Epithelial cell of prostate (primary cell): ENCODE measurements at regions not wholly inside any gene's neighbourhood (a gene's known extent, or its start where the extent isn't known, plus 50 kb on each side); places are given as distances from the start of the nearest gene placed in this dataset.
"Not testable (repeated sequence)": the region's sequence is repeated elsewhere in the genome, so short reads cannot be mapped to it uniquely, and the experiment has no call there.

Source experiments
- DNase-seq: peaks from one replicate; pipeline ENCODE4 v3.0.0-alpha.2; 2011; ENCODE audit warnings: low read depth, low spot score
- H3K27ac ChIP-seq: fragments of 450-650 bp; 2 replicates; pipeline ENCODE4 v1.5.1; 2017; ENCODE audit warnings: mild to moderate bottlenecking

DNA sequence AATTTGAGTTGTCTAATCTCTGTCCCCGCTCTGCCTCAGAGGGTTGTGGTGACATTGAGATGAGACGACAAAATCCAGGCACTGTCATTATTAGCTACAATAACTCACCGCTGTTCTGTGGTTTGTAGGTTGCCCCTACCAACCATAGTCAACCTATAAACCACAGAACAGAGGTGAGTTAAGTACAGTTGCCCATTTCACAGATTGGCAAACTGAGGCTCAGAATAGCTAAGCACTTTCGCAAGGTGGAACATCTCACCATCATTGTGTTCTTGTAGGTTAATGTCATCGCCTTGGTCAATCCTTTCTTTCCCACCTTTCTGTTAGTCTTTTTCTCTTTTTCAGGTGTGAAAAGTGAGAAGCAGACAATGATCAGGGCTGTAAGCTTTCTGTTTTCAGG, 63.4 kb upstream of the LHX5 start:
- H3K27ac ChIP-seq = no peak overlapping the region
- DNase-seq = no peak

- no peak for DNase-seq
- no peak overlapping the region for H3K27ac ChIP-seq
These were observed 62.9 kb upstream of the LHX5 start for GRCh38 chr12:113534555-113534954.

- H3K27ac ChIP-seq = no peak overlapping the region
- no peak for DNase-seq
These were observed 62.2 kb upstream of the LHX5 start for GRCh38 chr12:113533842-113534375.

- no peak for DNase-seq
- H3K27ac ChIP-seq = no peak overlapping the region
These were observed 60.6 kb upstream of the LHX5 start for GRCh38 chr12:113532292-113532691.

- DNase-seq, H3K27ac ChIP-seq: not testable (repeated sequence)
These were observed 59.4 kb upstream of the LHX5 start for GRCh38 chr12:113531073-113531472.

DNA sequence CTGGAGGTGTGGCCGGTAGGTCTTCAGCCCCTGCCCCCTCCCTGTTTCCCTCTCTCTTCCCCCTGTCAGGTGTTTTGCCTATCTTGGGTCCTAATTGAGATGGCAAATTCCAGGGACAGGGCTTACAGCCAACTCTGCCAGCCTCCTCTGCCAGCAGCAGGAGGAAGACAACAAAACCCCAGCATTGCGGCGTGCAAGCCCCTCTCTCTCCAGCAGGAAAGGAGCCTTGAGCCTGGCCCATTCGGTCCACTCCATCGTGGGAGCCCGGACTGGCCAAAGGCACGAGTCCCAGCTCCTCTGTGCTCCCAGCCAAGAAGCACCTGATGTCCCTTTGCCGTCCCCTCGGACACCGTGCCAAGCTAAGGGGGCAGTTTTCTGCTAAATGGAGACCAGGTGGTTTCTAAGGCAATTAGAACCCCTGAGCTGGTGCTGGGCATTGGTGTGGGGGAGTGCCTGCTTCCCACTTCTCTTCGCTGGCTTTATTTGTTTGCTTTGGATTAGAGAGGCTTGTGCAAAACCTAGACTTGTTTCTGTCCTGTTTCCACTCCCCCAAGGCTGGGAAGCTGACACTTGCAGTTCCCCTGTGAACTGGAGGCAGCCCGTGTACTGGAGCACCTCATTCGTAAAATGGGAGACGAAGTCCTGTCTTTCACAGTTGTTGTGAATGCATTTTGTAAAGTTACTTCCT, 57.1 kb upstream of the LHX5 start:
- DNase-seq = no peak
- H3K27ac ChIP-seq = no peak overlapping the region

GRCh38 chr12:113525066-113525465, 53.4 kb upstream of the LHX5 start:
- no peak for DNase-seq
- H3K27ac ChIP-seq = no peak overlapping the region

DNA sequence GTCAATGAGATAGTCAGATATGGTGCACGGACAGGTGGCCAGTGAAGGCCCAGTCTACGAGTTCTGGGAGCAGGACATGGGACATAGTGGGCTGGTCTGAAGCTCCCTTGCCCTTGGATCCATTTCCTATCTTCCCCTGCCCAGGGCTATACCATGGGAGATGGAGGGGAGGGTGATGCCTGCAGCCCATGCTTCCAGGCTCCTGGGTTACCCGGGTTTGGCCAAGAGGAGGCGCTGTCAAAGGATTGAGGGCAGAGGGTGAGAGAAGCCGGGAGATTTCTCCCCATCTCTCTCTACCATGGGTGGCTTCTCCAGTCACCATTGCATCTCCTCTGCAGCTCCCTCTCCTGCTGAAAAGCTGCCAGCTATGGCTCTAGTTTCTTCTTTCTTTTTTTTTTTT, 52.8 kb upstream of the LHX5 start:
- H3K27ac ChIP-seq = no peak overlapping the region

GRCh38 chr12:113521708-113522107, 50.0 kb upstream of the LHX5 start:
- H3K27ac ChIP-seq = no peak overlapping the region
- DNase-seq = no peak

More for the DNA sequence above, 52.8 kb upstream of the LHX5 start:
- no peak for DNase-seq
